GM18508 (cell line): ENCODE measurements at regions not wholly inside any gene's neighbourhood (a gene's known extent, or its start where the extent isn't known, plus 50 kb on each side); places are given as distances from the start of the nearest gene placed in this dataset.
"Not testable (repeated sequence)": the region's sequence is repeated elsewhere in the genome, so short reads cannot be mapped to it uniquely, and the experiment has no call there.

Source experiments
- ATAC-seq: cut with Tn5 transposase; IDR thresholded peaks from one replicate; pipeline ENCODE4 v1.9.1; 2021; ENCODE audit warnings: moderate number of reproducible peaks; ENCODE audit not compliant: insufficient read depth, unreplicated experiment

DNA sequence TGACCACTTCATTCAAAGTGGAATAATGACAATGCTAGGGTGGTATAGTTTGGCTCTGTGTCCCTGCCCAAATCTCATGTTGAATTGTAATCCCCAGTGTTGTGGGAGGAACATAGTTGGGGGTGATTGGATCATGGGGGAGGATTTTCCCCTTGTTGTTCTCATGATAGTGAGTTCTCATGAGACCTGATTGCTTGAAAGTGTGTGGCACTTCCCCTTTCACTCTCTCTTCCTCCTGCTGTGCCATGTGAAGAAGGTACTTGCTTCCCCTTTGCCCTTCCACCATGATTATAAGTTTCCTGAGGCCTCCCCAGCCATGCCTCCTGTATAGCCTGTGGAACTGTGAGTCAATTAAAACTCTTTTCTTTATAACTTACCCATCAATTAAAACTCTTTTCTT lies 348.3 kb upstream of the CD180 start:
- ATAC-seq, result not testable (repeated sequence)

DNA sequence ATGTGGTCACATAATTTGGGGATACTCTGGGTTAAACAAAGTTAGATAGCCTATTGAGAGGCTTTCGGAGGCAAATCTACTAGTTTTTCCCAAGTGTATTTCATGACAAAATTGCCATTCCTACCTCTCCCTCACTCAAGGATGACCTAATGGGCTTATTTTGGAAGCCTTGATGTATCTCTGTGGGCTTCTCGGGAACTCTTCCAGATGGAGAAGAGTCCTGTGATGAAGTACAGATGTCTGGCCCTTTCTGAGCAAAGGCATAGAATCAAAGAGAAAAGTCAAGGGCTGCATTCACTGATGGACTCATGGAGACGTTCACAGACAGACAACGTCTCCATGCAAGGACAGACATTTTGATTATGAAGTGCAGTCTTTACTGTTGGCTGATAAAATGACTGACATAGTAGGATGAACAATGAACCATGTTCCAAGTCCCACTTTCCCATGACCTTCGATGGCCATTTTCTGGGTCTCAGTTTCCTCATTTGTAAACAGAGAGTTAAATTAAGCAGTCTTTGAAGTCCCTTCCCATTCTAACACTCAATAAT lies 347.2 kb upstream of the CD180 start:
- ATAC-seq, result no peak

DNA sequence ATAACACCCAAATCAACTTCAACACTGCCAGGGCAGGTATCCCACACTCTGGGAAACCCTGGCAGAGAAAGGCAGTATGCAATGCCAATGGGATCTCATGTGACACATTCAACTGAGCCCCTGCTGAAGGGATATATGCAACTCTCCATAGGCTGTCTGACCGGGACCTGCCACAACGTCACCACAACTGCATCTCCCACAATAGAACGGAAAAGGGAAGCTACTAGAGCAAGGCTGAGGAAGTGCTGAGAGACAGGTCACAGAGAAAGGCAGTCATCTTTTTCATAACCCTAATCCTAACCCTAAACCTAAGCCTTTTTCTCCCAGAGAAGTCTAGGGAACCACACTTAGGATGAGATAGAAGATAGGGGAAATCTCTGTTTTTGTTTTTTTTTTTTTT lies 345.9 kb upstream of the CD180 start:
- no peak for ATAC-seq

DNA sequence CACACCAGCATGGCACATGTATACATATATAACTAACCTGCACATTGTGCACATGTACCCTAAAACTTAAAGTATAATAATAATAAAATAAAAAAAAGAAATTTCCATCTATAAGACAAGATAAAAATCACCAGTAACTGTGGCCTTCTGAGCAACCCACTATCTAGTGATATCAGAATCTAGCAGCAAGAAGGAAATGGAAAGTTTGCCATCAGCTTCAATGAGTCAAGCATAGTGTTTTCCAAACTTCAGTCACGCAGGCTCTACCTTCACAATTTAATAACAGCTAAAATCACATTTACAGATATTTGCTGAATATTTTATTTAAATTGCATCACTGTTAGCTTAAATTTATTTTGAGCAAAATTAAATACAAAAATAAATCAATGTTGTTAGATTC lies 345.3 kb upstream of the CD180 start:
- ATAC-seq, result no peak

DNA sequence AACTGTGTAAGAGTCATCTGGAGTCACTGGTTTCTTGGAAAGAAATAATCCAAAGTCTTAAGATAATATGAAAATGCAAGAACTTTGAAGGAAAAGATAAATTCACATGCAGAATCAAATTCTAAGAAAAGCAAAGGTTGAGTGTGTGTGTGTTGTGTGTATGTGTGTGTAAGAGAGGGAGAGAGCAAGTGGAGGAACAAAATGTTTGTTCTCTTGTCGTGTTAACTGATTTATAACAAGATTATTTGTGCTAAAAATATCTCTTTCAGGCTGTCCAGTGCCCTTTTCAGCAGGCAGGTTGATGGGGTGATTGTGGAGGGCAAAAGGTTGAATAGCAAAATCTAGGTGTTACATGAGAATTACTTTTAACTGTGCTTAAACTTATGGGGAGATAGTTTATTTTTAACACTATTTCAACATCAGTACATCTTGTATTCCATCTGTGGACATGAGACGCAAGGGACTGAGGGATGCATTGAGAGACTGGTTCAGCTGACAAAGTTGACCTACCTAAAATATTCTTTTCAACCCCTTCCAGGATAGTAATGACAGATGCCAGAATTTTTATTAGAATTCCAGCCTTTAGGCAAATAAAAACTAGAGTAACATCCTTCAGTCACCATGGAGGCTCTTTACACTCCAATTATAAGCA lies 342.4 kb upstream of the CD180 start:
- no peak for ATAC-seq

DNA sequence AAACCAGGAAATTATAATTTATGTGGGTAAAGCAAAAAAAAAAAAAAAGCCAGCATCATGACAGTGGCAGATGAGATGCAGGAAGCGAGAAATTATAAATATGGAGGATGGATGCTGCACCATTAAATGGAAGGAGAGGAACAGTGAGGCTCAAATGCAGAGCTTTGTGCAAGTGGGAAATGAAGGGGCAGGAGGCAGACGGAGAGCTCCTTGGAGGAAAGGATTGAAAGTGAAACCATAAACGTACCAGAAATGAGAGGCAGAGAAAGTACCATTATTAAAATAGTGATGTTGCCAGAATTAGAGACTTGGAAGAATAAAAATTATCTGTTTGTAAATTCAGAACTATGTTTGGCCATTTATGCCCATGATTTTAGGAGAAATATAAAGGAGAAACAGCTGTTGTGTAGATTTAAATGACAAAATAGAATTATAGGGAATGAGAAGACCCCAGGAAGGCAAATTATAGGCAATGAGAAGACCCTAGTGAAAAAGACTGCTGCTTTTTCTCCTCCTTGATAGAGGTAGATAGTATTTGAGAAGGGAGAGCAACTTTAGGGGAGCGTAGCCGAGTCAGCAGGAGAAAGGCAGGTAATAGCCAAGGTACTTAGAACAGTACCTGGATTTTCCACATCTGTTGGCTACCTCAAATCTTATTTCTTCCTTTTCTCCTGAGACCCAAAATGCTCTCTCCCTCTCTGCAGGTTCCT lies 341.0 kb upstream of the CD180 start:
- ATAC-seq, result no peak

DNA sequence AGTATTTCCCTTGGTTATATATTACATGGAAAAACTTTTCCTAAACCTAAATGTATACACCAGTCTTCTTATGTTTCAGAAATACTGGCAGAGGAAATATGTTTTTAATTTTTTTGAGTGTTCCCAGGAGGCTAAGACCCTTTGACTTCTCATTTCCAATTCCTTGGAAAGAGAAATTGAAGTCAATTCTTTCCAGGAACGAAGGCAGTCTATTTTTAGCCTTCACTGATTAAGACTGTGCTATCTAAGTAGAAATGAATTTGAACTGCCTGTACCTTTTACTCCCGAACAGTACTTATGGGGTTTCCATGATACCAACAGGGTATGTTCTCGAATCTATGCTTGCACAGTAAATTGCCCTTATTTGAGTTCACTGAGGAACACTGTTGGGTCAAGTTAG lies 340.3 kb upstream of the CD180 start:
- no peak for ATAC-seq

DNA sequence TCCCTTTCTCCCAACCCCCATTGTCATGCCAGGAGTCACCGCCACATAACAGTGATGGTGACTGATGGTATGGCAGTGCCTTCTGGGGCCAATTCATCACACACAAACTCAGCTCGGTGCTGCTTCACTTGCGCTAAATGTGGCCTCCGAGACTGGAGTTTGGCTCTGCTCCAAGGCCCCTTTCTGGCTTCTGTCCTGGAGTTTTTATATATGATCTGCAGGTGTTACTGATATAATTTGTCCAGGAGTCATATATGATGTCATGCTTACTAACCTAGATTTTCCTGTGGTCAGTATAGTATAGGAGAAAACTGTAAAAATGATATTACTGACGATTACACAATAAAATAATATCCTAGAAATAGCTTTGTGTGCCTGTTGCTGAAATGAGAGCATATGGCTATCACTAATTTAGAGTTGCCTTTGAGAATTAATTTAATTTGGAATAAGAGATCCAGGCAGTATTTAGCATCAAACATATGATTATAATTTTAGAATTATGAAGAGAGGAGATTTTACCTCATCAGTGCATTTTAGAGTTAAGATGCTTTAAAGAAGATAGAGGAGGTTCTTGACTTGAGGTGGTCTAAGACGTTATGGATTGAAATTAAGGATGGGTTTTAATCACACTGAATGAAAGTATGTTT lies 334.1 kb upstream of the CD180 start:
- ATAC-seq, result no peak

DNA sequence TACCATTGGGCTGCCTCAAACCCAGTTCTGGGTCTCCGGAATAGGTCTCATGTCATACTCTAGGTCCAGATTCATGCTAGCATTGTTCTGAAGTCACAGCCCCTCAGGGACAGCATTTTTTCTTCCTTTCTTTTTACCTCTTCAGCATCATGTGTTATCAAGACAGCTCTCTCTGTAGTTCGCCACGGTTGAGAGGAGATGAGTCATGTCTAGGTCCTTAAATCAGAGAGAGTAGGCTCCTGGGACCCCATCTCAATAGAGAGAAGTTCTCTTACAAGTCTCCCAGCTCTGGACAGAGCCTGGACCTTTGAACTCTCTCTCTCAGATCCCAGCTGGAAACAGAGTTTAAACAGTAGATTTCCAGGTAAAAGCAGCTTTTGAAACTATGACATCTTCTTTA lies 332.4 kb upstream of the CD180 start:
- no peak for ATAC-seq

DNA sequence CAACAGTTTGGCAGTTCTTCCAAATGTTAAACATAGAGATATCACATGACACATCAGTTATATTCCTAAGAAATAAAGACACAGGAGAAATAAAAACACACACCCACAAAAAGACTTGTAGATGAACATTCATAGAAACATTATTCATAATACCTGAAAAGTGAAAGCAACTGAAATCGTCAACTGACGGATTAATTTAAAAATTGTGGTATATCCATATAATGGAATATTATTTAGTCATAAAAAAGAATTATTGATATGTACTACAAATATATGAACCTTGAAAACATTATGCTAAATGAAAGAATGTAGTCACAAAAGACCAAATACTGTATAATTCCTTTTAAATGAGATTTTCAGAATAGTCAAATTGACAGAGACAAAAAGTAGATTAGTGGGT lies 330.2 kb upstream of the CD180 start:
- ATAC-seq, result no peak

DNA sequence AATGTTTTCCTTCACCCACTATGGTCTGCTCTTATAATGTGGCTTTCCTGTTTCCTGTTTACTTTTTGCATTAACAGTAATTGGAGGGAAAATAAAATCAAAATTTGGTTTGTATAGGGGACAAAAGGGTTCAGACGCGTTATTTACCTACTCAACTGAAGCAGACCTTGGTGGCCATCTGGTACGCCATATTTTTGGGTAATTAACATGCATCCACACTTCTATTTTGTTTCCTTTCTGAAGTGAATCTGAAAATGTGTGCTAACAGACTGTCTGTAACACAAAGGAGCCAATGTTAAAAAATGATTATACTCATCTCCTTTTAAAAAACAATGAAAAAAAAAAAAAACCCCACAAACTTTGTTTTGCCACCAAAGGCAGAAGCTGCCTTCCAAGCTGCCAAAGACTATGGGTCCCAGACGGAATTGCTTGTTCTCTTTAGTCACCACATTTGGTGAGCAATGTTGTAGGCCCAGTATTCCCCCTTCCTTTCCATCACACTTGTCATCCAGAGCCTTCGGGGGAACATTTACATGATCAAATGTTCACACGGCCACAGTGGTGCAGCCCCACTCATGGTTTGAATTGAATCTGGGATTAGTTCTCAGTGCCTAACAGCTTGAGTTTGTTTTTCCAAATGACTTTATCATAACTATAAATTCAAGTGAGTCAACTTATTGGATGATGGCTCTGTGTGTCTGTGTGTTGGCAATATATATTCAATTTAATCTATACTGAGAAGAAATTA lies 323.7 kb upstream of the CD180 start:
- ATAC-seq, result no peak

DNA sequence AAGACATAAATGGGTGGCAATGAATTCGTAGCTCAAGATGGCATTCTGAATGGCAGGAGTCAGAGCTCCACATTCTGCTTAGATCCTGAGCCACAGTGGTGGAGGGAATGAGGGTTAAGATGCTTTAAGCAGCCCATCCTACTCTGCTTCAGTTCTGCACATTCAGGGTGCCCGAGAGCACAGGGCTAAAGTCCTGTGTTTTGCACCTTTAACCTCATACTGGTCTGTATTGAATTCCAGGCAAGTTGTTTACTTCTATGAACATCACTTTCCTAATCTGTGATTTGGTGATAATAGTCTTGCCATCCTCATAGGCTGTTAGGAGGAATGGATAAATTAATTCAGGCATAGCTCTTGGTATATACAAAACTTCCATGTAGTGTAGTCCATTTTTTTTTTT lies 321.6 kb upstream of the CD180 start:
- ATAC-seq, result no peak

DNA sequence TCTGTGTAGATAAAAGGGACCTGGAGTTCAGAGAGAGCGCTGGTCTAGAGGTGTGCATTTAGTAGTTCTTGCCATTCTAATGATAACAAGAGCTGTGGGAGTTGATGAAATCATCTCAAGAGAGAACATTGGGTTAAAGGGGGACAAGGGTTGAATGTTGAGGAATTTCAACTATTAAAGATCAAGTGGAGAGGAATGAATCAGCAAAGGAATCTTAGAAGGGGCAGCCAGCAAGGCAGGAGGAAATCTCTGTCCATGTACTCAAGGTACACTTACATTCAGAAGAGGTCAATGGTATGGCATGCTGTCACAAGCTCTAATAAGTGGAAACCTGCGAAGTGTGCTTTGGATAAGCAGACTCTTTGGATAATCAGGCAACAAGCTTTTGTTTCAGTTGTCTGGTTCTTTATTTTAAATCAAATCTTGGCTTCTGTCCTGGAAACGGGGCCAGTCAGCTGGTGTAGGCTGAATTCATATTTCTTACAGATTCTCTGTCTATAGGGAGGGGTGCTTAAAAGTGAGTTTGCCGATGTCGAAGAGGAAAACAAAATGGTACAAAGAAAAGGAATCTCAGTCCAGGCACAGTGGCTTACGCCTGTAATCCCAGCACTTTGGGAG lies 320.5 kb upstream of the CD180 start:
- ATAC-seq, result no peak

DNA sequence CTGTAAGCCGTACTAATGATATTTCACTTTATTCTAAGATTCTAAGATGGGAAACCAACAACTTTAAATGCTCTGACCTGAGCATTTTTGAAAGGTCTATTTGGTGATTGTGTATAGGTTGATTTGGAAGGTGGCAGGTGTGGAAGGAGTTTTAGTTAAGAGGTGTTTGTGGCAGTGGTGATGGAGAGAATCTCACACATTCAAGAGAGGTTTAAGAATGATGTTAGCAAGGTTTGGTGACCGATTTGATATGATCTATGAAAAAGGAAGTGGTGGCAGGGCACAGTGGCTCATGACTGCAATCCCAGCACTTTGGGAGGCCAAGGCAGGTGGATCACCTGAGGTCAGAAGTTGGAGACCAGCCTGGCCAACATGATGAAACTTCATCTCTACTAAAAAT lies 319.2 kb upstream of the CD180 start:
- no peak for ATAC-seq

DNA sequence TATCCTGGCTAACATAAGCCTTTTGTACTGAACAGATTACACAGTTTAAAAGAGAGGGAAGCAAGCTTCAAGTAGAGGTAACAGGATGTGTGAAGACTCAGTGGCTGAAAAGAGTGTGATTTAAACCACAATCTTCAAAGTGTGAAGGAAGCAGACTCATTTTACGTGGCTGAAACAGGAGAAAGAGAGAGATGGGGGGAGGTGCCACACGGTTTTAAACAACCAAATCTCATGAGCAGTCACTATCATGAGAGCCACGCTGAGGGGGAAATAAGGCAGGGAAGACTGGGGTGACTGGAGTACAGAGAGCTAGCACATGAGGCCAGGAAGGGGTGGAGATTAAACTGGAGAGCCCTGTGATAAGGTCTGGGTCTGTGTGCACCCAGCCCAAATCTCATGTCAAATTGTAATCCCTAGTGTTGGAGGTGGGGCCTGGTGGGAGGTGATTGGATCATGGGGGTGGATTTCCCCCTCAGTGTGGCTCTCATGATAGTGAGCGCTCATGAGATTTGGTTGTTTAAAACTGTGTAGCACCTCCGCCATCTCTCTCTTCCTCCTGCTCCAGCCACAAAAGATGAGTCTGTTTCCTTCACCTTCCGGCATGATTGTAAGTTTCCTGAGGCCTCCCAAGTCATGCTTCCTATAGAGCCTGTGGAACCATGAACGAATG lies 318.6 kb upstream of the CD180 start:
- ATAC-seq, result no peak

DNA sequence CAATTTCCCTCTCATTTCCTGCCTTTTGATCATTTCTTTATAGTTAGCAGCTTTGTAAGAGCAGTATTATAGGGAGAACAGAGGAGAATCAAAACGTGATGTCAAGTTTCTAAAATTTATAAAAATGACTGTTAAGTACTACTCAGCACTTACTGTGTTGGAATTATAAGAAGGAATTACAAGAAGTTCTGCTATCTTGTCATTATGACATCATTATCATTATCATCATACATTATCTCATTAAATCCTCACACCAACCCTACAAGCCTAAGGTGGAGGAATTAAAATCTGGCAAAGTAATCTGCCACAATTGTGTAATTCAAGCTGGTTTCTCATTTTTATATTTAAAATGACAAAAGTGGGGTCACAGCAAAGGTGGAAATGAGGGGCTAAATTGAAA lies 316.2 kb upstream of the CD180 start:
- ATAC-seq, result no peak

DNA sequence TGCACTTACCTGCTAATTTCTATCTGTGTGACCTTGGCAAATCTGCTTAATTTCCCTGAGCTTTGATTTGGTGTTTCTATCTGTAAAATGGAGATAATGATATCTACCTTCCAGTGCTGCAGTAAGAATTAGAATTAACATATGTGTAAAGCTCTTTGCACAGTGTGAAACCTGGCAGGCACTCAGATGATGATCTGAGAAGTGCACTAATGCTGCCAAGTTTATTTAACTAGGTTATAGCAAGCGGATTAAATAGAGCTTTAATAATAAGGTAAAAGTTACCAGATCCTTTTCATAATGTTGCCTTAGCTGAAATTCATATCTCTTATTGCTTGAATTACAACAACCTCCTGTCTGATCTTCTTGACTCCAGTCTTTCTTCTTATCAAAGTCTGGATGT lies 315.3 kb upstream of the CD180 start:
- ATAC-seq, result no peak

DNA sequence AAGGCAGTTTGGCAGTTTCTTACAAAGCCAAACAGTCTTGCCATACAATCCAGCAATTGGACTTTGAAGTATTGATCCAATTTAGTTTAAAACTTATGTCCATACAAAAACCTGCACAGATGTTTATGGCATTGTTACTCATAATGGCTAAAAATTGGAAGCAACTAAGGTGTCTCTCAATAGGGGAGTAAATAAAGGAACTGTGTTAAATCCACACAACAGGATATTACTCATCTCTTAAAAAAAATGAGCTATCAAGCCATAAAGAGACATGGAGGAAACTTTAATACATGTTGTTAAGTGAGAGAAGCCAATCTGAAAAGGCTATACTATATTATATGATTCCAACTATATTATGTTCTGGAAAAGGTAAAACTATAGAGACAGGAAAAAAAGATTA lies 313.6 kb upstream of the CD180 start:
- no peak for ATAC-seq

DNA sequence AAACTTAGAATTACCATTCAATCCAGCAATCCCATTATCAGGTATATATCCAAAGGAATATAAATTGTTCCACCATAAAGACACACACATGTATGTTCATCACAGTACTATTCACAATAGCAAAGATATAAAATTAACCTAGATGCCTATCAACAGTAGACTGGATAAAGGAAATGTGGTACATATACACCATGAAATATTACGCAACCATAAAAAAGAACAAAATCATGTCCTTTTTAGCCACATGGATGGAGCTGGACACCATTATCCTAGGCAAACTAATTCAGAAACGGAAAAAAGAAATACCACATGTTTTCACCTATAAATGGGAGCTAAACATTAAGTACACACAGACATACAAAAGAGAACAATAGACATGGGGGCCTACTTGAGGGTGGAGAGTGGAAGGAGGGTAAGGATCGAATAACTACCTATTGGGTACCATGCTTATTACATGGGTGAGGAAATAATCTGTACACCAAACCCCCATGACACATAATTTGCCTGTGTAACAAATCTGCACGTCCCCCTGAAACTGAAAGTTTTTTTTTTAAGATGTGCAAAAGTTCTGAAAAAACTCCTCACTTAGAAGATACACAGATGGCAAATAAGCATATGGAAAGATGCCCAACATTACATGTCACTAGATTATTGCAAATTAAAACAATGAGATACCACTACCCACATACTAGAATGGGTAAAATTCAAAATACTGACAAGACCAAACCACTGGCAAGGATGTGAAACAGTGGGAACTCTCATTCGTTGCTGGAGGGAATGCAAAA lies 313.0 kb upstream of the CD180 start:
- no peak for ATAC-seq
